ENCODE measurements at regions not wholly inside any gene's neighbourhood (a gene's known extent, or its start where the extent isn't known, plus 50 kb on each side); places are given as distances from the start of the nearest gene placed in this dataset.

DNA sequence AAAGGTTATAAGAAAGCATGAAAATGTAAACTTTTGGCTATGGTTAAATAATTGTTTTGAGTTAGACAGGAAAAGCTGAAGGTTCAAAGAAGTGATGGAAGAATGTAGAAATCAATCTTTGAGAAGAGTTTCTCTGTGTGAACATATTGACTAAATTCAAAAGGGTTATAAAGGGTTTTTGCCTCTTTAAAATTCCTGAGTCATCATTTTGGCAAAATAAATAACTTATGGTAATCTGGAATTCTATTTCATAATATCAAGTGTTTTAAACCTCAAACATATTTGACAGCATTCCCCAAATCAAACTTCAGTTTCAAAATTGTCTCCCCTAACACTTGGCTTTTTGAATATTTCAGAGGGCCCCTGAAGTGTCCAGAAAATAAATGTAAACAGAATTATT, 60.6 kb upstream of the SPINK5 start:
- CTCF ChIA-PET (ENCODE audit: low intra/inter-chr PET ratio): no interaction called here
- no peaks in the 10 kb centered on the region for H3K36me3 ChIP-seq (ENCODE audit: control insufficient read depth, insufficient read depth, low read length)
- TF ChIP-seq PTBP1 (IDR thresholded peaks at IDR 0.05; ENCODE audit: low read depth, low read length): no peak
- TF ChIP-seq, protein P1, sequence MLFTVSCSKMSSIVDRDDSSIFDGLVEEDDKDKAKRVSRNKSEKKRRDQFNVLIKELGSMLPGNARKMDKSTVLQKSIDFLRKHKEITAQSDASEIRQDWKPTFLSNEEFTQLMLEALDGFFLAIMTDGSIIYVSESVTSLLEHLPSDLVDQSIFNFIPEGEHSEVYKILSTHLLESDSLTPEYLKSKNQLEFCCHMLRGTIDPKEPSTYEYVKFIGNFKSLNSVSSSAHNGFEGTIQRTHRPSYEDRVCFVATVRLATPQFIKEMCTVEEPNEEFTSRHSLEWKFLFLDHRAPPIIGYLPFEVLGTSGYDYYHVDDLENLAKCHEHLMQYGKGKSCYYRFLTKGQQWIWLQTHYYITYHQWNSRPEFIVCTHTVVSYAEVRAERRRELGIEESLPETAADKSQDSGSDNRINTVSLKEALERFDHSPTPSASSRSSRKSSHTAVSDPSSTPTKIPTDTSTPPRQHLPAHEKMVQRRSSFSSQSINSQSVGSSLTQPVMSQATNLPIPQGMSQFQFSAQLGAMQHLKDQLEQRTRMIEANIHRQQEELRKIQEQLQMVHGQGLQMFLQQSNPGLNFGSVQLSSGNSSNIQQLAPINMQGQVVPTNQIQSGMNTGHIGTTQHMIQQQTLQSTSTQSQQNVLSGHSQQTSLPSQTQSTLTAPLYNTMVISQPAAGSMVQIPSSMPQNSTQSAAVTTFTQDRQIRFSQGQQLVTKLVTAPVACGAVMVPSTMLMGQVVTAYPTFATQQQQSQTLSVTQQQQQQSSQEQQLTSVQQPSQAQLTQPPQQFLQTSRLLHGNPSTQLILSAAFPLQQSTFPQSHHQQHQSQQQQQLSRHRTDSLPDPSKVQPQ (CRISPR knock-in tag; IDR thresholded peaks at IDR 0.05; ENCODE audit: borderline replicate concordance): no peak
- TF ChIP-seq CHD2 (IDR thresholded peaks at IDR 0.05; ENCODE audit: low read depth, low read length): no peak
- TF ChIP-seq MAFF (IDR thresholded peaks at IDR 0.05; ENCODE audit: low read length): peak; percentile 37
- TF ChIP-seq ZNF23 (CRISPR knock-in tag; IDR thresholded peaks at IDR 0.05): no peak
- no peak for TF ChIP-seq HDAC6 (IDR thresholded peaks at IDR 0.05; ENCODE audit: low read depth, low read length)
- TF ChIP-seq, protein P2, sequence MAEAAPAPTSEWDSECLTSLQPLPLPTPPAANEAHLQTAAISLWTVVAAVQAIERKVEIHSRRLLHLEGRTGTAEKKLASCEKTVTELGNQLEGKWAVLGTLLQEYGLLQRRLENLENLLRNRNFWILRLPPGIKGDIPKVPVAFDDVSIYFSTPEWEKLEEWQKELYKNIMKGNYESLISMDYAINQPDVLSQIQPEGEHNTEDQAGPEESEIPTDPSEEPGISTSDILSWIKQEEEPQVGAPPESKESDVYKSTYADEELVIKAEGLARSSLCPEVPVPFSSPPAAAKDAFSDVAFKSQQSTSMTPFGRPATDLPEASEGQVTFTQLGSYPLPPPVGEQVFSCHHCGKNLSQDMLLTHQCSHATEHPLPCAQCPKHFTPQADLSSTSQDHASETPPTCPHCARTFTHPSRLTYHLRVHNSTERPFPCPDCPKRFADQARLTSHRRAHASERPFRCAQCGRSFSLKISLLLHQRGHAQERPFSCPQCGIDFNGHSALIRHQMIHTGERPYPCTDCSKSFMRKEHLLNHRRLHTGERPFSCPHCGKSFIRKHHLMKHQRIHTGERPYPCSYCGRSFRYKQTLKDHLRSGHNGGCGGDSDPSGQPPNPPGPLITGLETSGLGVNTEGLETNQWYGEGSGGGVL (CRISPR knock-in tag; IDR thresholded peaks at IDR 0.05): no peak
- TF ChIP-seq, protein P3, sequence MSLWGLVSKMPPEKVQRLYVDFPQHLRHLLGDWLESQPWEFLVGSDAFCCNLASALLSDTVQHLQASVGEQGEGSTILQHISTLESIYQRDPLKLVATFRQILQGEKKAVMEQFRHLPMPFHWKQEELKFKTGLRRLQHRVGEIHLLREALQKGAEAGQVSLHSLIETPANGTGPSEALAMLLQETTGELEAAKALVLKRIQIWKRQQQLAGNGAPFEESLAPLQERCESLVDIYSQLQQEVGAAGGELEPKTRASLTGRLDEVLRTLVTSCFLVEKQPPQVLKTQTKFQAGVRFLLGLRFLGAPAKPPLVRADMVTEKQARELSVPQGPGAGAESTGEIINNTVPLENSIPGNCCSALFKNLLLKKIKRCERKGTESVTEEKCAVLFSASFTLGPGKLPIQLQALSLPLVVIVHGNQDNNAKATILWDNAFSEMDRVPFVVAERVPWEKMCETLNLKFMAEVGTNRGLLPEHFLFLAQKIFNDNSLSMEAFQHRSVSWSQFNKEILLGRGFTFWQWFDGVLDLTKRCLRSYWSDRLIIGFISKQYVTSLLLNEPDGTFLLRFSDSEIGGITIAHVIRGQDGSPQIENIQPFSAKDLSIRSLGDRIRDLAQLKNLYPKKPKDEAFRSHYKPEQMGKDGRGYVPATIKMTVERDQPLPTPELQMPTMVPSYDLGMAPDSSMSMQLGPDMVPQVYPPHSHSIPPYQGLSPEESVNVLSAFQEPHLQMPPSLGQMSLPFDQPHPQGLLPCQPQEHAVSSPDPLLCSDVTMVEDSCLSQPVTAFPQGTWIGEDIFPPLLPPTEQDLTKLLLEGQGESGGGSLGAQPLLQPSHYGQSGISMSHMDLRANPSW (CRISPR knock-in tag; IDR thresholded peaks at IDR 0.05): no peak
- TF ChIP-seq MAFG (tag; conservative IDR thresholded peaks at IDR 0.05): peak; percentile 64; the same call in 1 of the 2 replicates
- no peak for TF ChIP-seq ZNF75A (CRISPR knock-in tag; IDR thresholded peaks at IDR 0.05)
- no peak for TF ChIP-seq CCNT2 (IDR thresholded peaks at IDR 0.05; ENCODE audit: borderline replicate concordance, extremely low read depth, insufficient read length, low read depth, low read length)
- TF ChIP-seq, protein P4, sequence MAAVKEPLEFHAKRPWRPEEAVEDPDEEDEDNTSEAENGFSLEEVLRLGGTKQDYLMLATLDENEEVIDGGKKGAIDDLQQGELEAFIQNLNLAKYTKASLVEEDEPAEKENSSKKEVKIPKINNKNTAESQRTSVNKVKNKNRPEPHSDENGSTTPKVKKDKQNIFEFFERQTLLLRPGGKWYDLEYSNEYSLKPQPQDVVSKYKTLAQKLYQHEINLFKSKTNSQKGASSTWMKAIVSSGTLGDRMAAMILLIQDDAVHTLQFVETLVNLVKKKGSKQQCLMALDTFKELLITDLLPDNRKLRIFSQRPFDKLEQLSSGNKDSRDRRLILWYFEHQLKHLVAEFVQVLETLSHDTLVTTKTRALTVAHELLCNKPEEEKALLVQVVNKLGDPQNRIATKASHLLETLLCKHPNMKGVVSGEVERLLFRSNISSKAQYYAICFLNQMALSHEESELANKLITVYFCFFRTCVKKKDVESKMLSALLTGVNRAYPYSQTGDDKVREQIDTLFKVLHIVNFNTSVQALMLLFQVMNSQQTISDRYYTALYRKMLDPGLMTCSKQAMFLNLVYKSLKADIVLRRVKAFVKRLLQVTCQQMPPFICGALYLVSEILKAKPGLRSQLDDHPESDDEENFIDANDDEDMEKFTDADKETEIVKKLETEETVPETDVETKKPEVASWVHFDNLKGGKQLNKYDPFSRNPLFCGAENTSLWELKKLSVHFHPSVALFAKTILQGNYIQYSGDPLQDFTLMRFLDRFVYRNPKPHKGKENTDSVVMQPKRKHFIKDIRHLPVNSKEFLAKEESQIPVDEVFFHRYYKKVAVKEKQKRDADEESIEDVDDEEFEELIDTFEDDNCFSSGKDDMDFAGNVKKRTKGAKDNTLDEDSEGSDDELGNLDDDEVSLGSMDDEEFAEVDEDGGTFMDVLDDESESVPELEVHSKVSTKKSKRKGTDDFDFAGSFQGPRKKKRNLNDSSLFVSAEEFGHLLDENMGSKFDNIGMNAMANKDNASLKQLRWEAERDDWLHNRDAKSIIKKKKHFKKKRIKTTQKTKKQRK (IDR thresholded peaks at IDR 0.05; ENCODE audit: borderline replicate concordance, low read depth, low read length): no peak
- TF ChIP-seq MAFK (IDR thresholded peaks at IDR 0.05; ENCODE audit: low read length): peak; percentile 40; the same call in 1 of the 2 replicates

More for the DNA sequence above, 60.6 kb upstream of the SPINK5 start:
- intact Hi-C loops (cut with micrococcal nuclease): no loop called here
- H4K20me1 ChIP-seq (replicated peaks; ENCODE audit: control insufficient read depth, insufficient read depth, low read length): no peaks in the 10 kb centered on the region
- no peaks in the 10 kb centered on the region for H3K9me1 ChIP-seq (ENCODE audit: control insufficient read depth, insufficient read depth, low read length)
- no peak overlapping the region for H3K4me3 ChIP-seq
- H3K27ac ChIP-seq (ENCODE audit: extremely low read depth, low read depth, low read length): no peak overlapping the region
- H3K9ac ChIP-seq (ENCODE audit: insufficient read depth in 1 of 2, low read depth in 2 of 2, low read length in 2 of 2): no peak overlapping the region
- no peaks in the 10 kb centered on the region; the same call in 1 of the 2 replicates for H3K9me3 ChIP-seq (replicated peaks; ENCODE audit: control insufficient read depth, insufficient read depth, low read depth, low read length)
- no peaks in the 10 kb centered on the region for H3K79me2 ChIP-seq (ENCODE audit: control insufficient read depth, insufficient read depth, low read length)
- ATAC-seq (no peak), FAIRE-seq (no peak), DNase-seq (ENCODE audit: extremely low read depth in 1 of 4, low spot score in 3 of 4) (no peak)
- H2AFZ ChIP-seq (ENCODE audit: low read depth, low read length): no peak overlapping the region
- H3K4me1 ChIP-seq (replicated peaks in 1 of 2; ENCODE audit: control insufficient read depth in 2 of 2, insufficient read depth in 2 of 2, low read length in 2 of 2): no peaks in the 10 kb centered on the region
- no TSS peak for BruUV-seq (replicated peaks)
- H3K27me3 ChIP-seq (ENCODE audit: control insufficient read depth in 2 of 2, insufficient read depth in 2 of 2, low read length in 2 of 2): no peaks in the 10 kb centered on the region
- H3K4me2 ChIP-seq (ENCODE audit: insufficient read depth, low read length): no peak overlapping the region
- POLR2A ChIA-PET: no interaction called here
- in situ Hi-C loops (cut with MboI): no loop called here

Data from K562 (cell line).